DMS79 treated with DMSO at 0.1 percent for 48 hours (cell line): ENCODE measurements at regions not wholly inside any gene's neighbourhood (a gene's known extent, or its start where the extent isn't known, plus 50 kb on each side); places are given as distances from the start of the nearest gene placed in this dataset.

Source experiments
- DNase-seq: peaks from one replicate; lab custom pipeline; 2025; lab: John Stamatoyannopoulos, UW

- no peak for DNase-seq
Observed at GRCh38 chr12:88310666-88311065, 168.6 kb downstream of the TMTC3 start.

- DNase-seq: no peak
Observed at GRCh38 chr12:88313554-88313953, 171.4 kb downstream of the TMTC3 start.

GRCh38 chr12:88314706-88315105 is 172.6 kb downstream of the TMTC3 start:
- DNase-seq: no peak

GRCh38 chr12:88318726-88319125 is 176.6 kb downstream of the TMTC3 start:
- no peak for DNase-seq

- DNase-seq: no peak
Observed at GRCh38 chr12:88325076-88325815, 183.1 kb downstream of the TMTC3 start.

GRCh38 chr12:88325816-88326189 is 183.7 kb downstream of the TMTC3 start:
- DNase-seq: no peak

- DNase-seq: no peak
Observed at GRCh38 chr12:88327276-88327675, 185.2 kb downstream of the TMTC3 start.

- DNase-seq: no peak
Observed at GRCh38 chr12:88328090-88328489, 186.0 kb downstream of the TMTC3 start.

GRCh38 chr12:88329833-88330232 is 187.7 kb downstream of the TMTC3 start:
- DNase-seq: no peak

- DNase-seq: no peak
Observed at GRCh38 chr12:88334271-88334670, 192.2 kb downstream of the TMTC3 start.

GRCh38 chr12:88336076-88336739 is 194.1 kb downstream of the TMTC3 start:
- DNase-seq: peak; percentile 14

- DNase-seq: no peak
Observed at GRCh38 chr12:88338486-88338885, 196.4 kb downstream of the TMTC3 start.

- no peak for DNase-seq
Observed at GRCh38 chr12:88339254-88339949, 197.3 kb downstream of the TMTC3 start.

GRCh38 chr12:88339966-88340365 is 197.9 kb downstream of the TMTC3 start:
- no peak for DNase-seq

- DNase-seq: no peak
Observed at GRCh38 chr12:88342251-88342806, 200.2 kb downstream of the TMTC3 start.

- DNase-seq: no peak
Observed at GRCh38 chr12:88351146-88351545, 209.0 kb downstream of the TMTC3 start.

GRCh38 chr12:88354691-88355090 is 212.6 kb downstream of the TMTC3 start:
- no peak for DNase-seq

- no peak for DNase-seq
Observed at GRCh38 chr12:88360343-88360742, 218.2 kb downstream of the TMTC3 start.

- DNase-seq: no peak
Observed at GRCh38 chr12:88361493-88361892, 218.8 kb downstream of the KITLG start.

GRCh38 chr12:88362439-88362838 is 217.8 kb downstream of the KITLG start:
- DNase-seq: no peak

- DNase-seq: no peak
Observed at GRCh38 chr12:88365403-88365802, 214.9 kb downstream of the KITLG start.

GRCh38 chr12:88366101-88366500 is 214.2 kb downstream of the KITLG start:
- no peak for DNase-seq

GRCh38 chr12:88367231-88367630 is 213.0 kb downstream of the KITLG start:
- no peak for DNase-seq
